HG03565 (cell line): ENCODE measurements at regions not wholly inside any gene's neighbourhood (a gene's known extent, or its start where the extent isn't known, plus 50 kb on each side); places are given as distances from the start of the nearest gene placed in this dataset.
A peak's percentile ranks its signal among the peaks of the same experiment; 100 is the strongest.

Experiments used
- ATAC-seq: cut with Tn5 transposase; IDR thresholded peaks from one replicate; pipeline ENCODE4 v1.9.1; 2021; ENCODE audit warnings: mild to moderate bottlenecking, moderate library complexity; ENCODE audit not compliant: unreplicated experiment

DNA sequence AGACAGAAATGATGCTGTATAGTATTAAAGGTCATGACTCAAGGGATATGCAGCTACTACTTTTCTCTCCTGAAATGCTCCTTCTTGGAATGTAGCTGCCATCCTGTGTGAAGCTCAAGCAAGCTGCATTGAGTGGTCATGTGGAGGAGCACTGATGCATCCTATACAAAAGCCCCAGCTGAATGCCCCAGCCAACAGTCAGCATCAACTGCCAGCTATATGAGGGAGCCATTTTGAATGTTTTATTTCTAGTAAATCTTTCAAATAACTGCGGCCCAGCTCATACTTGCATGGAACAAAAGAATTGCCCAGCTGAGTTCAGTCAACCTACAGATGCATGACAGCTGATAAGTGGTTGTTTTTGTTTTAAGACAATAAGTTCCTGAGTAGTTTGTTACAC is 165.0 kb upstream of the GEMIN8 start:
- ATAC-seq: no peak

DNA sequence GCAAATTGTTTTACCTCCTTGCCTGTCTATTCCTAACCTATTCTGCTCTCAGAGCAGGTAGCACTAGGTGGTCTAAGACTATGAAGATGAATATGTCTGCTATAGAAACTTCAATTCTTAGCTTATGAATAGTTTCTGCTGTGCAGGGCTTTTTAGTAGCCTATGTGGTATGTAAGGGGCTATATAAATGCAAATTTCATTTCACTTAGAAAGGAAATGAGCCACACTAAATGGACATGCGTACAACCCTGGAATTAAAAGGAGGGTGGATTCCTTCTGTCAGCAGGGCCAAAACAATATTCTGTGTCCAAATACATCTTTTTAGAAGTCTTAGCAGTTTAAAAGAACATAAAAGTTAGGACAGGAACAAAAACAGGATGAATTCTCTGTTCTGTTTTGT is 163.9 kb upstream of the GEMIN8 start:
- no peak for ATAC-seq

DNA sequence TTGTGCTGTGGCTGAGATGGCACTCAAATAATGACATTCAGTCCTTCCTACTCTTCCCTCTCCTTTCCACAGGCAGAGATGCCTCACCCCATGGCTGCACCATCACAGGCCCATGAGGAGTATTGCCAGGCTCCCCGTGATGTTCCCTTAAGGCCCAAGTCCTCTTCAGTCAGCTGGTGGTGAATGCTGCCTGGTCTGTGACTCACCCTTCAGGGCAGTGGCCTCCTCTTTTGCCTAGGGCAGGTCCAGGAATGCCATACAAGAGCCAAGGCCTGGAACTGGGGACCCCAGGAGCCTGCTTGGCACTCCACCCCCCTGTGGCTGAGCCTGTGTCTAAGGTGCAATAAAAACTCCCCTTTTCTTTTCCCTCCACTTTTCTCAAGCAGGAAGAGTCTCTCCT is 144.2 kb upstream of the GEMIN8 start:
- ATAC-seq: no peak

DNA sequence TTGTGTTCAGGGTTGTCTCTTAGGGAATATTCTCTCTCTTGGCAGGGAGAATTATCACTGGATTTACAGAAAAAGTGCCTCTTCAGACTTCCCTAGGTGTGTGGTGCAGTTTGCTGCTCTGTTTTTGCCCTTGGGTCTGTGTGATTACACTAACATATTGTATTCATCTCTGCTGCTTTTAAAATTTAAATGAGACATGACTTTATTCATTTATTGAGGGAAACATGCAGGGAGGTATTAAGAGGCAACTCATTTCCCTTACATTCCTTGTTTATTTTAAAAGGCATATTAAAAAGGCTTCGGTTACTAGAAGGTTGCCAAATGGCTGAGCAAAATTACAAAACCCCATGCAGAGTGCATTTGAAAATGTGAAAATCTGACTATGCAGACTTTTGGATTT is 135.1 kb upstream of the GEMIN8 start:
- ATAC-seq: no peak

DNA sequence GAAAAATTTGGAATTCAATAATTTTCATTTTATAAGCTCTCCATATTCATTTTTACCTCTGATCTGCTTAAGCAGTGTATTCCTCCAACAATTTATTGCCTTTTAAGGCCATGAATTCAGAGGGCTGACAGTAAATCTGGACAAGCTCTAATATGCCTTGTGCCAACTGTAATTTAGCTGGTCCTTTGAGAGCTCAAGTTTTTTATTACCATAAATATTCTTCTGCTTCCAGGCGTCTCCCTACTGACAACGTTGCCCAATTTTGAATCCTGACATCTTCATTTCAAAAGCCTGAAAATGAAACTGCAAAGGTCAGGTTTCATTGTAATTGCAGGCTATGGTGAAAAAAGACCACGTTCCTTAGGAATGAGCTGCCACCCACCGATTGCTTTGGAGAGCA is 95.8 kb upstream of the GEMIN8 start:
- no peak for ATAC-seq

DNA sequence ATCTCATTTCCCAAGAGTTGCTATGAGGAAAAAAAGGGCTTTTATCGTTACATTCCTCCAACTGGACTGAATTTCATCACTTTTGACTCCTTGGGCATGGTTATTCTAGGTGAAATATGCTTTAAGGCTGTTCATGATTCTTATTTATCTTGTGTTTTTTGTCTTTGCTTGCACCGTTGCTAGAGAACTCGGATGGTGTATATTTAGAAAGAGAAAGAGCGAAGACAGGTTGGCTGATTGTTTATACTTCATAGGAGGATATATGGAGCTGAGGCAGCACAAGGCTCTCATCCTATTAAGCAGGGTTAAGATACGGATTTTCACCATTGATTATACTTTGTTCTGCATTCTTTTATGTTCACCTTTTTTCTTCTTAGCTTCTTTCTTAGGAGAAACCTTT is 94.9 kb upstream of the GEMIN8 start:
- ATAC-seq: no peak

DNA sequence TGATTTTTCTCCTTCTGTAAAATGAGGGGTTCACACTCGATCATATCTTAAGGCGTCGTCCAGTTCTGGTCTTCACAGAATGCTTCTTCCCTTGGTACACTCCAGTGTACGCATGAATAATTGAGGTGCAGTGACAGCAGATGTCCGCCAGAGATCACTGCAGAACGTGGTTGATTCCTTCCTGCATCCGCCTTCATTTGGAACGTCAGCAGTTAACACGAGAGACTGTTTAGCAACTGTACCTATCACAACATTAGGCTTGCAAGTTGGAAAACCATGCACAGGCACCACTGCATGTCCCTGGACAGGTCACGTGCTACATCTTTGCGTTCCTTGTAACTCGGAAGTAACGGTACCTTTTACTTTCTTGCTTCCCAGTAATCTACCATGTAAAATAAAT is 66.0 kb upstream of the GEMIN8 start:
- ATAC-seq: peak; percentile 83

DNA sequence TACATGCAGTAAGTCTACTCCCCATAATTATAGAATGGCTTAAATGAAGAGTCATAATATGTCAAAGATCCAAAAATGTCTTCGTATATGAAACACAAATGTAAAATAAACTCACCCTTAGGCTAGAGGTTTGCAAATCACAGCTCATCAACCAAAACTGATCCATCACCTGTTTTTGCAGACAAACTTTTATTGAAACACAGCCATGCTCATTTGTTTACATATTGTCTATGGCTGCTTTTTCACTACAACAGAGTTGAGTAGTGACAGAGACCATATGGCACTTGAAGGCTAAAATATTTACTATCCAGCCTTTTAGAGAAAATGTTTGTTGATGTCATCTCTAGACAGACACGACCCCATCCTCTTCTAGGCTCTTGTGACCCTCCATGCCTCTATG is 64.5 kb upstream of the GEMIN8 start:
- no peak for ATAC-seq

DNA sequence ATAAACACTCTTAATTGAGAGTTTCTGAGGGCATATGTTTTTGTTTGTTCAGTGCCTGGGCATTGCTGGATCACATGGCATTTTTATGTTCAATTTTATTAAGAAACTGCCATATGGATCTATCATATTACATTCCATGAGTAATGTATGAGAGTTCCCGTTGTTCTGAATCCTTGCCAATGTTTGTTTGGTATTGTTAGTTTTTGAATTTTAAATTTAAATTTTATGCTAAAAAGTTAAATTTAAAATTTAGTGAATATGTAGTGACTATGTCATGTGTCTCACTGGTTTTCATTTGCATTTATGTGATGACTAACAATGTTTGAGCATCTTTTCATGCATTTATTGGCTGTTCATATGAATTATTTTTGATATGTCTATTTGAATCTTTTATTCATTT is 54.8 kb upstream of the GEMIN8 start:
- no peak for ATAC-seq

DNA sequence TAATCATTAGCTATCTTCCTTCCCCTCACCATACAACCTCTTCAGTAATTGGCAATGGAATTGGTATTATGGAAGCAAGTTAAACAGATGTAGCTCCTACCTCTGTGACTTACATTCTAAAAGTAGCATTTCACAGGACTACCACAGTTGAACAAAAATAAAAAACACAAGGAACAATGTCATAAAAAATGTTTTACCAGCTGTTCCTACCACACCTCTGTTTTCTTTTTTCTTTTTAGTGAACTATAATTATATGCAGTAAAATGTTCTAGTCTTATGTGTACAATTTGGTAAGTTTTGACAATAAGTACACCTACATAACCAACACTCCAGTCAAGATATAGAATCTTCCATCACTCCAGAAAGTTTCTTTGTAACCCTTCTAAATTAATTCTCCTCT is 54.1 kb upstream of the GEMIN8 start:
- ATAC-seq: no peak

DNA sequence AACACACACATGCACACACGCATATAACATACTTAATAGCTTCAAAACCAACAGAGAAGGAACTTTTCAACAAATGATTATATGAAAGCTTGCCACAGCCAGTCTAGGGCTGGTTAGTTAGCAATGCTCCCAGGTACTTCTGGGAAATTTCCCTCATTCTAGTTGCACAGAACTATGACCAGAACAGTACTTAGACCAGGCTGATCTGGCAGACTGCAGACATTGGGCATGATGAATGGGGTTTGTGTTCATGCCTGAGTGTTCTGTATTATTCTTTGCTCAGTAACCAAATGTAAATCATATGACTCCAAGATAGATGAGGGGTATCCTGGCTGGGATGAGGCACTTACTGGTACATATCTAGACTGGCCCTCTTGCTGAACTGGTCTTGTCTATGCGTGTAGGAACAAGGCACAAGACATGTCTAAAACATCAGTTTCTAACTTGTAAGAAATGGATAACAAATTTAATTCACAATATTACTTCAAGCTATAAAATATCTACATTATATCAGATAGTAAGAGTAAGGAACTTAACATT is 50.3 kb upstream of the GEMIN8 start:
- ATAC-seq: no peak
